Lower leg skin (tissue), 3 donors: ENCODE measurements at regions not wholly inside any gene's neighbourhood (a gene's known extent, or its start where the extent isn't known, plus 50 kb on each side); places are given as distances from the start of the nearest gene placed in this dataset.

Experiments used
- CTCF ChIP-seq, 3 donors: fragments of 450-650 bp; IDR thresholded peaks; one replicate each; pipeline ENCODE4 v1.5.1; 2016; ENCODE audit warnings: antibody characterized with exemption in 3 of 3, mild to moderate bottlenecking in 3 of 3, moderate library complexity in 2 of 3
- POLR2A ChIP-seq, 2 donors: fragments of 450-650 bp; IDR thresholded peaks; one replicate each; pipeline ENCODE4 v1.6.1; 2016 to 2017; ENCODE audit warnings: antibody characterized with exemption in 2 of 2, mild to moderate bottlenecking in 1 of 2, moderate library complexity in 1 of 2

GRCh38 chr1:36643371-36644270 lies 160.9 kb upstream of the CSF3R start:
- TF ChIP-seq CTCF (IDR thresholded peaks at IDR 0.05) (no peak), POLR2A (IDR thresholded peaks at IDR 0.05) (no peak)
